Stimulated activated CD8-positive, alpha-beta memory T cell treated with anti-CD3 and anti-CD28 coated beads, Interleukin-2, amount 100 ng/mL, for 48 hours (primary cell): ENCODE measurements at regions not wholly inside any gene's neighbourhood (a gene's known extent, or its start where the extent isn't known, plus 50 kb on each side); places are given as distances from the start of the nearest gene placed in this dataset.
A peak's percentile ranks its signal among the peaks of the same experiment; 100 is the strongest.
"Not testable (repeated sequence)": the region's sequence is repeated elsewhere in the genome, so short reads cannot be mapped to it uniquely, and the experiment has no call there.

Experiments
- DNase-seq, 2 donors: peaks; one replicate each; pipeline ENCODE4 v3.0.0-alpha.2; 2020; ENCODE audit warnings: low read depth in 2 of 2

GRCh38 chrY:12448561-12448960 is 252.5 kb upstream of the USP9Y start:
- DNase-seq: not testable (repeated sequence)

- not testable (repeated sequence) for DNase-seq
Measured at GRCh38 chrY:12453318-12453717, 247.7 kb upstream of the USP9Y start.

GRCh38 chrY:12459965-12460364 is 241.1 kb upstream of the USP9Y start:
- DNase-seq: no peak

GRCh38 chrY:12464155-12464554 is 236.9 kb upstream of the USP9Y start:
- no peak for DNase-seq

- DNase-seq: no peak
Measured at GRCh38 chrY:12465706-12466105, 235.3 kb upstream of the USP9Y start.

GRCh38 chrY:12469081-12469480 is 231.9 kb upstream of the USP9Y start:
- DNase-seq: no peak

GRCh38 chrY:12474472-12474871 is 226.6 kb upstream of the USP9Y start:
- DNase-seq: no peak

GRCh38 chrY:12479382-12479781 is 221.6 kb upstream of the USP9Y start:
- peak in 1 of 2 donors; percentile 12 for DNase-seq

GRCh38 chrY:12483394-12483793 is 217.6 kb upstream of the USP9Y start:
- DNase-seq: no peak

- no peak for DNase-seq
Measured at GRCh38 chrY:12490558-12491209, 210.3 kb upstream of the USP9Y start.

GRCh38 chrY:12492218-12492617 is 208.8 kb upstream of the USP9Y start:
- DNase-seq: no peak

GRCh38 chrY:12496007-12496406 is 205.0 kb upstream of the USP9Y start:
- DNase-seq: no peak

- DNase-seq: no peak
Measured at GRCh38 chrY:12500096-12500495, 200.9 kb upstream of the USP9Y start.

GRCh38 chrY:12504028-12504427 is 197.0 kb upstream of the USP9Y start:
- not testable (repeated sequence) for DNase-seq

GRCh38 chrY:12517338-12517737 is 183.7 kb upstream of the USP9Y start:
- DNase-seq: no peak

- DNase-seq: no peak
Measured at GRCh38 chrY:12525206-12525605, 175.8 kb upstream of the USP9Y start.

GRCh38 chrY:12526362-12527063 is 174.5 kb upstream of the USP9Y start:
- DNase-seq: no peak

GRCh38 chrY:12537226-12537854 is 163.7 kb upstream of the USP9Y start:
- DNase-seq: no peak

GRCh38 chrY:12546746-12547420 is 154.1 kb upstream of the USP9Y start:
- no peak for DNase-seq

GRCh38 chrY:12552471-12553283 is 148.4 kb upstream of the USP9Y start:
- no peak for DNase-seq

- no peak for DNase-seq
Measured at GRCh38 chrY:12553909-12554308, 147.1 kb upstream of the USP9Y start.

GRCh38 chrY:12555005-12555404 is 146.0 kb upstream of the USP9Y start:
- no peak for DNase-seq
